HFFc6 (cell line): ENCODE measurements at regions not wholly inside any gene's neighbourhood (a gene's known extent, or its start where the extent isn't known, plus 50 kb on each side); places are given as distances from the start of the nearest gene placed in this dataset.
"Not testable (repeated sequence)": the region's sequence is repeated elsewhere in the genome, so short reads cannot be mapped to it uniquely, and the experiment has no call there.

Source experiments
- DNase-seq: peaks from one replicate; pipeline ENCODE4 v3.0.0-alpha.2; 2018
- H3K27ac Mint-ChIP-seq: 2 replicates; pipeline ENCODE4 v1.8.0; 2020; ENCODE audit warnings: mild to moderate bottlenecking, mixed read lengths
- H3K27me3 Mint-ChIP-seq: 2 replicates; pipeline ENCODE4 v1.8.0; 2021; ENCODE audit warnings: mild to moderate bottlenecking, moderate library complexity, mixed read lengths; ENCODE audit not compliant: insufficient read depth
- H3K36me3 Mint-ChIP-seq: 2 replicates; pipeline ENCODE4 v1.8.0; 2021; ENCODE audit warnings: low read depth, mixed read lengths
- H3K4me1 Mint-ChIP-seq: 2 replicates; pipeline ENCODE4 v1.8.0; 2020; ENCODE audit warnings: low read depth, mixed read lengths
- H3K4me3 Mint-ChIP-seq: 2 replicates; pipeline ENCODE4 v1.8.0; 2020; ENCODE audit warnings: mild to moderate bottlenecking, moderate library complexity, mixed read lengths
- H3K9me3 Mint-ChIP-seq: 2 replicates; pipeline ENCODE4 v1.8.0; 2020; ENCODE audit warnings: mild to moderate bottlenecking, mixed read lengths
- TF ChIP-seq, protein P1 (sequence below): fragments of 200-600 bp; sonication (generic); IDR thresholded peaks from 2 replicates; pipeline ENCODE4 v1.5.0; 2021; ENCODE audit warnings: antibody characterized with exemption, mild to moderate bottlenecking

DNA sequence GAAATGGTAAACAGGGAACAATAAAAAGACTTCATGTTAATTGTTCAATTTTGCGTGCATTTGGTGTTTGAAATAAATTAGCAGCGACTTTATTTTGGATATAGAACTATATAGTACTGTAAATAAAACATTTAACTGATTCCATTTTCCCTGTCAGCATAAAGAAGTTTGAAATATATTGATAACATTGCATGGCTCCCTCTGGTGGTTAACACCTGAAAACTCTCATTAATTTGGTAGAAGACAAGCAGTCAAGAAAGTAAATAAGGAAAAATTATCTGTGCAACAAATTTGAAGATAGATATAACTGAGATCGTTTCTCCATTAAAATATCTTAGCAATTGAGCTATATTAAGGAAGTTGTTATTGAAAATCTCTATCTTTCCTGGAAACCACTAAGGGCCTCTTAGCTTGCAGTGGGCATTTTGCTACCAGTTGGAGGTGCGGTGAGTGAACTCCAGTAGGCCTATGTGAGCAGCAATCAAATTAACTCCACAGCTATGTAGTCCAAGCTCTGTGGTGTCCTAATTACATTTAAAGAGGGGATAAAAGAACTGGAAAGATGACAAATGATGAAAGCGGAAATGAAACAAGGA lies 435.7 kb upstream of the FKBP1C start:
- H3K4me1 Mint-ChIP-seq: no peaks in the 10 kb centered on the region
- H3K36me3 Mint-ChIP-seq: no peaks in the 10 kb centered on the region
- H3K4me3 Mint-ChIP-seq: no peak overlapping the region
- no peak overlapping the region for H3K27ac Mint-ChIP-seq
- H3K27me3 Mint-ChIP-seq: no peaks in the 10 kb centered on the region
- no peak for DNase-seq
- TF ChIP-seq, protein P1, sequence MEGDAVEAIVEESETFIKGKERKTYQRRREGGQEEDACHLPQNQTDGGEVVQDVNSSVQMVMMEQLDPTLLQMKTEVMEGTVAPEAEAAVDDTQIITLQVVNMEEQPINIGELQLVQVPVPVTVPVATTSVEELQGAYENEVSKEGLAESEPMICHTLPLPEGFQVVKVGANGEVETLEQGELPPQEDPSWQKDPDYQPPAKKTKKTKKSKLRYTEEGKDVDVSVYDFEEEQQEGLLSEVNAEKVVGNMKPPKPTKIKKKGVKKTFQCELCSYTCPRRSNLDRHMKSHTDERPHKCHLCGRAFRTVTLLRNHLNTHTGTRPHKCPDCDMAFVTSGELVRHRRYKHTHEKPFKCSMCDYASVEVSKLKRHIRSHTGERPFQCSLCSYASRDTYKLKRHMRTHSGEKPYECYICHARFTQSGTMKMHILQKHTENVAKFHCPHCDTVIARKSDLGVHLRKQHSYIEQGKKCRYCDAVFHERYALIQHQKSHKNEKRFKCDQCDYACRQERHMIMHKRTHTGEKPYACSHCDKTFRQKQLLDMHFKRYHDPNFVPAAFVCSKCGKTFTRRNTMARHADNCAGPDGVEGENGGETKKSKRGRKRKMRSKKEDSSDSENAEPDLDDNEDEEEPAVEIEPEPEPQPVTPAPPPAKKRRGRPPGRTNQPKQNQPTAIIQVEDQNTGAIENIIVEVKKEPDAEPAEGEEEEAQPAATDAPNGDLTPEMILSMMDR: peak; percentile 76
- H3K9me3 Mint-ChIP-seq: peaks cover 1% of the 10 kb centered on the region; the same call in 1 of the 2 replicates

DNA sequence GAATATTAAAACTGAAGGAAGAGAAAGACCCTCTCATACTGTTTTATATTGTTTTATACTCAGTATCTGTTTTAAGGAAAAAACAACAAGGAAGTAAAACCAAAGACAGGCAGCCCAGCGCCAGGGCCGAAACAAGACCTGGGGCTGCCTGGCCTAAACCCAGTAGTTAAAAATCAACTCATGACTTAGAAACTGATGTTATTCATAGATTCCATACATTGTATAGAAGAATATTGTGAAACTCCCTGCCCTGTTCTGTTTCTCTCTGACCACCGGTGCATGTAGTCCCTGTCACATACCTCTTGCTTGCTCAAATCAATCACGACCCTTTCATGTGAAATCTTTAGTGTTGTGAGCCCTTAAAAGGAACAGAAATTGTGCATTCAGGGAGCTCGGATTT lies 445.1 kb upstream of the FKBP1C start:
- DNase-seq, H3K27me3 Mint-ChIP-seq, H3K27ac Mint-ChIP-seq, H3K4me3 Mint-ChIP-seq, H3K4me1 Mint-ChIP-seq, H3K36me3 Mint-ChIP-seq: not testable (repeated sequence)
- peaks cover 40% of the 10 kb centered on the region for H3K9me3 Mint-ChIP-seq

DNA sequence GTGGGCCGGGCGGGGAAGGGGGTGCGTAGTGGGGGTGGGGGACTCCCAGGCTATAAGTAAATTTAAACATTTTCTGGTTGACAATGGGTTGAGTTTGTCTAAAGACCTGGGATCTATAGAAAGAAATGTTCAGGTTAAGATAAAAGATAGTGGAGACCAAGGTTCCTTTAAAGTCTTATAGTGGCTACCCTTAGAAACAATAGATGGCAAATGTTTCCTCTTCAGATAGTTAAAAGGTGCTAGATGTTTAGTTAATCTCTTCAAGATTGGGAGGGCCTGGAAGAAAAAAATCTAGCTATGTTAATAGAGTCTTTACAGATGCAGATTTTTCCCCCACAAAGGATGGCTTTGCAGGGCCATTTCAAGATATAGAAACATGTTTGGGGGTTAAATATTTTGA lies 446.4 kb upstream of the FKBP1C start:
- H3K4me1 Mint-ChIP-seq: no peaks in the 10 kb centered on the region
- H3K27me3 Mint-ChIP-seq: no peaks in the 10 kb centered on the region
- H3K36me3 Mint-ChIP-seq: no peaks in the 10 kb centered on the region
- H3K27ac Mint-ChIP-seq: no peak overlapping the region
- TF ChIP-seq, protein P1: no peak
- no peak for DNase-seq
- H3K9me3 Mint-ChIP-seq: peaks cover 40% of the 10 kb centered on the region
- H3K4me3 Mint-ChIP-seq: no peak overlapping the region

DNA sequence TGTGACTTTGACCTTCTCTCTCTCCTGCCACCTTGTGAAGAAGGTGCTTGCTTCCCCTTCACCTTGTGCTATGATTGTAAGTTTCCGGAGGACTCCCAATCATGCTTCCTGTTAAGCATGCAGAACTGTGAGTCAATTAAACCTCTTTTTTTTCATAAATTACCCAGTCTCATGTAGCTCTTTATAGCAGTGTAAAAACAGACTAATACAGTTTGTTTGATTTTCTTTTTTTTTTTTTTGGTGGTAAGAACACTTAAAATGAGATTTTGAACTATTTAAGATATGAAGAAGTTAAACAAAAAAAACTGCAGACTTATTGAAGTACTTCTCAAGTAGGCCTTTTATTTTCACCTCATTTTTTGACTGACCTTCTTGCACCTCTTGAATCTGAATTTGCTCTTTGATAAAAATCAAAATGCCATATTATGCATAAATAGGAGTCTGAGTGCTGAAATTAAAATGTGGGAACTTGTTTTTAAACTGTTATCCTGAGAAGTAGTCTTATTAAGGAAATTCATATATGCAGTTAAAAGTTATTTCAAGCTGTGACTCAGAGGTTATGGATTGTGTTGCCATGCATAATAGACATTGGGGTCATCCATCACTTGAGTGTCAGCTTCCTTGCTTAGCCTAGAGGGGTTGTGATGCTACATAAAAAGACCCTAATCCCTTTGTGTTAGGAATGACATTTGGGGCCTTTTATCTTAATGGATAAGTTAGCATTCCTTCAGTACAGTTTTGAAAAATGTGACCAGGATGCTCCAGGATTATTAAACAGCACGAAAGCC lies 447.9 kb upstream of the FKBP1C start:
- no peaks in the 10 kb centered on the region for H3K4me1 Mint-ChIP-seq
- no peaks in the 10 kb centered on the region for H3K27me3 Mint-ChIP-seq
- H3K4me3 Mint-ChIP-seq: no peak overlapping the region
- TF ChIP-seq, protein P1: no peak
- DNase-seq: no peak
- peaks cover 30% of the 10 kb centered on the region for H3K9me3 Mint-ChIP-seq
- no peak overlapping the region for H3K27ac Mint-ChIP-seq
- H3K36me3 Mint-ChIP-seq: no peaks in the 10 kb centered on the region

DNA sequence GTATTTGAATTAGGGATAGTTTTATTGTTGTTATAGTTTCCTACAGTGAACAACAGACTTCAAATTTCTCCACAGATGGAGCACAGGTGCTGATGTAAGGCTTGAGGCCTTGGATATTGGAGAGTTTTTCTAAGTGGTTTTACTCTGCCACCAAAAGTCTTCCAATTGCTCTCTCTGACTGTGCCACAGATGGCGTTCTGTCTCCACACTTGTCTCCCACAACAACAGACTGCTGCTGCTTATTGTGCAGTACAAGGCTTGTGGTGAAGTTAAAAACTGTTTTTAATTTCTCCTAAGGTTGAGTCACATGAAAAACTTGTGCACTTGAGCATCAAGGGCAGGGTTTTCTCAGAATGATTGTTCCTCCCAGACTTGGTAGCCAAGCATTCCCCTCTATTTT lies 460.9 kb upstream of the KHDRBS2 start:
- no peaks in the 10 kb centered on the region for H3K36me3 Mint-ChIP-seq
- H3K27ac Mint-ChIP-seq: no peak overlapping the region

DNA sequence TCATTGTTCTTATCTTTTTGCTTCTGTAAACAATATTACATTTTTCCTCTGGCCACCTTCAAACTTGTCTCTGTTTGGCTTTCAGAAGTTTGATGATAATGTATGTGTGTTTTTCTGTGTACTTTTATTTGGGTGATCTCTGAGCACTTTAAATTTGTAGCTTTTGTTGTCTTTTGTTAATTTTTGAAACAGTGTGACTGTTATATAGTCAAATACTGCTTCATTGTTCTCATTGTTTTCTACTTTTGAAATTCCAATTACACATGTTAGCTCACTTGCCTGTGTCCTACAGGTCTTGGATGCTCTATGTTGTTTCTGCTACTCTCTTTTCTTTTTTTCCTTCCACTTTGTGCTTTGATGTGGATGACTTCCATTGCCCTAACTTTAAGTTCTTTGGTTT lies 460.1 kb upstream of the KHDRBS2 start:
- Mint-ChIP-seq H3K27me3 (no peaks in the 10 kb centered on the region; the same call in 1 of the 2 replicates), H3K4me3 (no peak overlapping the region), H3K4me1 (no peaks in the 10 kb centered on the region), H3K36me3 (no peaks in the 10 kb centered on the region), H3K9me3 (peaks cover 26% of the 10 kb centered on the region), H3K27ac (no peak overlapping the region)
- DNase-seq: no peak
- TF ChIP-seq, protein P1: no peak

More for the DNA sequence above, 460.9 kb upstream of the KHDRBS2 start:
- Mint-ChIP-seq H3K9me3 (peaks cover 24% of the 10 kb centered on the region), H3K27me3 (no peaks in the 10 kb centered on the region), H3K4me3 (no peak overlapping the region), H3K4me1 (no peaks in the 10 kb centered on the region)
- no peak for DNase-seq
- TF ChIP-seq, protein P1: no peak
